BJ (cell line): ENCODE measurements at regions not wholly inside any gene's neighbourhood (a gene's known extent, or its start where the extent isn't known, plus 50 kb on each side); places are given as distances from the start of the nearest gene placed in this dataset.

Experiments used
- CTCF ChIA-PET: fragments of 350-600 bp; formaldehyde crosslinking; extraction: SDS; loops from one replicate; lab custom pipeline; 2021; ENCODE audit warnings: antibody characterized with exemption, inconsistent platforms; lab: Yijun Ruan, JAX
- POLR2A ChIA-PET: fragments of 300-600 bp; sonication (Branson Sonifier 250); formaldehyde crosslinking; extraction: SDS; loops from one replicate; lab custom pipeline; 2021; ENCODE audit warnings: antibody characterized with exemption; lab: Charles Lee
- DNase-seq: peaks from one replicate; pipeline ENCODE4 v3.0.0-alpha.2; 2011; ENCODE audit warnings: low read depth
- H3K27me3 ChIP-seq: 2 replicates; pipeline ENCODE4 v1.6.0; 2011; ENCODE audit warnings: low read length; ENCODE audit not compliant: control insufficient read depth, insufficient read depth
- H3K36me3 ChIP-seq: 2 replicates; pipeline ENCODE4 v1.5.1; 2011; ENCODE audit warnings: low read length; ENCODE audit not compliant: control insufficient read depth, insufficient read depth
- H3K4me3 ChIP-seq: 2 replicates; pipeline ENCODE4 v1.5.1; 2011; ENCODE audit warnings: low read depth, mild to moderate bottlenecking, control low read depth, low read length
- TF ChIP-seq, protein P1 (sequence below): IDR thresholded peaks from 2 replicates; pipeline ENCODE4 v1.5.1; 2011; ENCODE audit warnings: low read depth, mild to moderate bottlenecking, control low read depth, inconsistent platforms, low read length, moderate library complexity; ENCODE audit not compliant: insufficient read depth

DNA sequence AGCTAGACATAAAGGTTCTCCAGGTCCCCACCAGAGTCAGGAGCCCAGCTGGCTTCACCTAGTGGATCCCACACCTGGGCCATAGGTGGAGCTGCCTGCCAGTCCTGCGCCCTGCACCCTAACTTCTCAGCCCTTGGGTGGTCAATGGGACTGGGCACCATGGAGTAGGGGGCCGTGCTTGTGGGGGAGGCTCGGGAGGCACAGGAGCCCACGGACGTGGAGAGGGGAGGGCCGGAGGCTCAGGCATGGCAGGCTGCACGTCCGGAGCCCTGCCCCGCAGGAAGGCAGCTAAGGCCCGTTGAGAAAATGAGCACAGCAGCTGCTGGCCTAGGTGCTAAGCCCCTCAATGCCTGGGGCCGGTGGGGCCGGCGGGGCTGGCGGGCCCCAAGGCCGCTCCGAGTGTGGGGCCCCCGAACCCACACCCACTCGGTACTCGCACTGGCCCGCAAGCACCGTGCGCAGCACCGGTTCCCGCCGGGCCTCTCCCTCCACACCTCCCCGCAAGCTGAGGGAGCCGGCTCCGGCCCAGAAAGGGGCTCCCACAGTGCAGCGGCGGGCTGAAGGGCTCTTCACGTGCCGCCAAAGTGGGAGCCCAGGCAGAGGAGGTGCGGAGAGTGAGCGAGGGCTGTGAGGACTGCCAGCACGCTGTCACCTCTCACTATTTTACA is 291.1 kb downstream of the KLHL4 start:
- TF ChIP-seq, protein P1, sequence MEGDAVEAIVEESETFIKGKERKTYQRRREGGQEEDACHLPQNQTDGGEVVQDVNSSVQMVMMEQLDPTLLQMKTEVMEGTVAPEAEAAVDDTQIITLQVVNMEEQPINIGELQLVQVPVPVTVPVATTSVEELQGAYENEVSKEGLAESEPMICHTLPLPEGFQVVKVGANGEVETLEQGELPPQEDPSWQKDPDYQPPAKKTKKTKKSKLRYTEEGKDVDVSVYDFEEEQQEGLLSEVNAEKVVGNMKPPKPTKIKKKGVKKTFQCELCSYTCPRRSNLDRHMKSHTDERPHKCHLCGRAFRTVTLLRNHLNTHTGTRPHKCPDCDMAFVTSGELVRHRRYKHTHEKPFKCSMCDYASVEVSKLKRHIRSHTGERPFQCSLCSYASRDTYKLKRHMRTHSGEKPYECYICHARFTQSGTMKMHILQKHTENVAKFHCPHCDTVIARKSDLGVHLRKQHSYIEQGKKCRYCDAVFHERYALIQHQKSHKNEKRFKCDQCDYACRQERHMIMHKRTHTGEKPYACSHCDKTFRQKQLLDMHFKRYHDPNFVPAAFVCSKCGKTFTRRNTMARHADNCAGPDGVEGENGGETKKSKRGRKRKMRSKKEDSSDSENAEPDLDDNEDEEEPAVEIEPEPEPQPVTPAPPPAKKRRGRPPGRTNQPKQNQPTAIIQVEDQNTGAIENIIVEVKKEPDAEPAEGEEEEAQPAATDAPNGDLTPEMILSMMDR = no peak
- Histone ChIP-seq H3K27me3 (no peaks in the 10 kb centered on the region), H3K36me3 (no peaks in the 10 kb centered on the region), H3K4me3 (no peak overlapping the region)
- POLR2A ChIA-PET = no interaction called here
- DNase-seq = no peak
- CTCF ChIA-PET = no interaction called here

DNA sequence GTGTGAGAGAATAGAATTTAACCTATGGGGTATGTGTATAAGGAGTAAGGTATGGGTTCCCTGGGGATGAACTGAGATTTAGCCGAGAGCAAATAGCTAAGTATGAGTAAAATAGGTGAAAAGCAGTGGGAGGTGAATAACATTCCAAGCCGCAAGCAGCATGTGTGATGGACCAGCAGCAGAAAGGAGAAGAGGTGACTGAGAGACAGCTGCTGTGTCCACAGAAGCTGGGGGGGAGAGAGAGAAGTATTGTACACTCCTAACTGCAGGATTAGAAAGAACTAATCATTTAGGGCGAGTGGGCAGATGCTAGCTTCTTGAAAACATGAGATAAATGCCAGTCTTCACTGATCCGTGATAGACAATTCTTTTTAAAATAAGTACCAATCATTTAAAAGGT is 296.0 kb downstream of the KLHL4 start:
- Histone ChIP-seq H3K36me3 (no peaks in the 10 kb centered on the region), H3K27me3 (no peaks in the 10 kb centered on the region), H3K4me3 (no peak overlapping the region)
- DNase-seq = no peak
- POLR2A ChIA-PET = no interaction called here
- CTCF ChIA-PET = no interaction called here
- TF ChIP-seq, protein P1 = no peak

DNA sequence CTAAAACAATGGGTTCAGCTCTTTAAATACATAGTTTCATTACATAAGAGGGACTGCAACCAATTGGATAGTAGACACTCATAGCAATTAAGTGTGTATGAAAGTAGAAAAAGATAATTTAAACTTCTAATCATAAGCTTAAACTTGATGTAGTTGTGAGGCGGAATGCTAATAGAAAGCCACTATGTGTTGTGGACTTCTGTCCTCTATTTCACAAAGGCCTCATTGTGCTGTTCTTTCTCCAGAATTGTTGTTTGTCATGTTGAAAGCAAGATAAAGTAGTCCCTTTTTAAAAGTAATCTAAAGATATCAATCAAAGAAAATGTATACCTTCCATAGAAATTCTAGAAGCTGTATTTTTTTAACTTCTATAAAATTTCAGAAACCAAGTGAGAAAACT is 329.4 kb downstream of the KLHL4 start:
- no peak for DNase-seq
- TF ChIP-seq, protein P1 = no peak
- ChIA-PET CTCF (no interaction called here), POLR2A (no interaction called here)
- Histone ChIP-seq H3K27me3 (no peaks in the 10 kb centered on the region), H3K36me3 (no peaks in the 10 kb centered on the region), H3K4me3 (no peak overlapping the region)

DNA sequence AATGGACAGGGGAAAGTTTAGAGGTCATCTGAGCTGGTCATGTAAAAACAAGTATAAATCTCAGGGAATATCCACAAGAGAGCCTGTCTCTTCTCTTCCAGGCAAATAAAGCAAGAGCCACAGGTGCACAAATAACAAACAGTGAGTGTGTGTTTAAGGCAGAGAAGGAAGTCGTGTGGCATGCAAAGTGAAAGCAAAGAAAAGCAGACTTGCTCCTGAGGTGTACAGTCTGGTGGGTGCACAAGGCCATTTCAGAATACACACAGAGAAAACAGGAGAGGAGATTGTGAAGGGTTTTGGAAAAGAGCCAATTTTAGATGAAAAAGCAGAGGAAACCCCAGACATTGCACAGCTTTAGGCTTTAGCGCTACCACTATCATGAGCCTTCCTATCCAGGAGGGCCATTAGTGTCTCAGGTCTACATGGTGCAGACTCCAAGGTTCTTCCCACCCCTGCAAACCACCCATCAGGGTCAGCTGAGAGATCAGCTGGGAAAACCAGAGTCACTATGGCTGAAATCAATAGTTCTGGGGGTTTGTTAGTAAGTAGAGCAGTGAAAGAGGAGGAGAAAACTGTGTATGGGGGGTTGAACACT is 355.8 kb downstream of the KLHL4 start:
- CTCF ChIA-PET = no interaction called here
- Histone ChIP-seq H3K27me3 (no peaks in the 10 kb centered on the region), H3K36me3 (no peaks in the 10 kb centered on the region), H3K4me3 (no peak overlapping the region)
- POLR2A ChIA-PET = no interaction called here
- no peak for DNase-seq
- TF ChIP-seq, protein P1 = no peak

DNA sequence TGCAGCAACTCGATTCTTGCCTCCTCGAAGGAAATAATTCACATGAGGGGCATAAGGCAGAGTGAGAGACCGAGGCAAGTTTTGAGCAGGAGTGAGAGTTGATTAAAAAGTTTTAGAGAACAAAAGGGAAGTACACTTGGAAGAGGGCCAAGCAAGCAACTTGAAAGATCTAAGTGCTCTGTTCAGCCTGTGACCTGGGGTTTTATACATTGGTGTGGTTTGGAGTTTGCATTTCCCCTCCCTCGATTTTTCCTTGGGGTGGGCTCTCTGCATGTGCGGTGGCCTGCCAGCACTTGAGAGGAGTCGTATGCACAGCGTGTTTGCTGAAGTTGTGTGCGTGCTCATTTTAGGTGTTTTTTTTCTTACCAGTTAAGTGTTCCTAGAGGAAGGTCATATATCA is 356.4 kb downstream of the KLHL4 start:
- POLR2A ChIA-PET = no interaction called here
- no peak for DNase-seq
- Histone ChIP-seq H3K4me3 (no peak overlapping the region), H3K36me3 (no peaks in the 10 kb centered on the region), H3K27me3 (no peaks in the 10 kb centered on the region)
- TF ChIP-seq, protein P1 = no peak
- CTCF ChIA-PET = no interaction called here
